PC-9 (cell line): ENCODE measurements at regions not wholly inside any gene's neighbourhood (a gene's known extent, or its start where the extent isn't known, plus 50 kb on each side); places are given as distances from the start of the nearest gene placed in this dataset.

ENCODE experiments used
- BruUV-seq: library from RNA; stranded (reverse); fragments of 400-500 nt; replicated peaks from 2 replicates; lab custom pipeline; 2021; lab: Mats Ljungman, UMichigan
- CTCF ChIA-PET: fragments of 300-600 bp; sonication (Branson Sonifier 250); formaldehyde crosslinking; loops from one replicate; lab custom pipeline; 2022; ENCODE audit warnings: antibody characterized with exemption; lab: Charles Lee
- POLR2A ChIA-PET: fragments of 300-600 bp; sonication (Branson Sonifier 250); formaldehyde crosslinking; loops from one replicate; lab custom pipeline; 2022; ENCODE audit warnings: antibody characterized with exemption; ENCODE audit not compliant: unreplicated experiment; lab: Charles Lee
- DNase-seq, 2 experiments: peaks; one replicate each; pipeline versions ENCODE4 v3.0.0 to v3.0.0-alpha.2; 2015 to 2022; ENCODE audit warnings: mixed read lengths in 1 of 2
- H2AFZ ChIP-seq: fragments of 200-600 bp; sonication (generic); 2 replicates; pipeline ENCODE4 v1.8.1; 2017; ENCODE audit warnings: antibody characterized with exemption
- H3F3A ChIP-seq: fragments of 200-600 bp; sonication (generic); 2 replicates; pipeline ENCODE4 v1.8.1; 2017; ENCODE audit warnings: antibody characterized with exemption, mild to moderate bottlenecking, low read depth; ENCODE audit not compliant: insufficient read depth
- H3K27ac ChIP-seq: fragments of 200-600 bp; sonication (generic); 2 replicates; pipeline ENCODE4 v1.6.1; 2016; ENCODE audit warnings: mixed run types
- H3K27me3 ChIP-seq: fragments of 200-600 bp; sonication (generic); 2 replicates; pipeline ENCODE4 v1.6.1; 2016; ENCODE audit warnings: low read depth, mixed run types; ENCODE audit not compliant: insufficient read depth
- H3K36me3 ChIP-seq: fragments of 200-600 bp; sonication (generic); 2 replicates; pipeline ENCODE4 v1.6.1; 2016; ENCODE audit warnings: low read depth, mixed run types
- H3K4me1 ChIP-seq: fragments of 200-600 bp; sonication (generic); replicated peaks from 2 replicates; pipeline ENCODE4 v1.6.1; 2016; ENCODE audit warnings: mixed run types; ENCODE audit not compliant: insufficient read depth
- H3K4me2 ChIP-seq: fragments of 200-600 bp; sonication (generic); 2 replicates; pipeline ENCODE4 v1.6.1; 2017; ENCODE audit warnings: mixed run types
- H3K4me3 ChIP-seq: fragments of 200-600 bp; sonication (generic); 2 replicates; pipeline ENCODE4 v1.6.1; 2016; ENCODE audit warnings: mixed run types
- H3K79me2 ChIP-seq: fragments of 200-600 bp; sonication (generic); 2 replicates; pipeline ENCODE4 v1.6.1; 2017; ENCODE audit warnings: low read depth, mixed run types
- H3K9me2 ChIP-seq: fragments of 200-600 bp; sonication (generic); 2 replicates; pipeline ENCODE4 v1.8.1; 2017; ENCODE audit warnings: mild to moderate bottlenecking; ENCODE audit not compliant: insufficient read depth
- H3K9me3 ChIP-seq: fragments of 200-600 bp; sonication (generic); 2 replicates; pipeline ENCODE4 v1.8.1; 2016; ENCODE audit warnings: low read depth; ENCODE audit not compliant: insufficient read depth
- H4K20me1 ChIP-seq: fragments of 200-600 bp; sonication (generic); 2 replicates; pipeline ENCODE4 v1.8.1; 2017; ENCODE audit not compliant: insufficient read depth
- EZH2 ChIP-seq: fragments of 200-600 bp; sonication (generic); IDR thresholded peaks from 2 replicates; pipeline ENCODE4 v1.8.0; 2017; ENCODE audit warnings: antibody characterized with exemption, low read depth
- intact Hi-C: fragments of 100-400 bp; cut with micrococcal nuclease; formaldehyde crosslinking; loops from one replicate; pipeline ENCODE4 v1.10.0; 2022; ENCODE audit not compliant: unreplicated experiment
- TF ChIP-seq, protein P1 (sequence below): fragments of 200-600 bp; sonication (generic); conservative IDR thresholded peaks from 2 replicates; pipeline ENCODE4 v1.6.1; 2017; ENCODE audit warnings: mixed run types, antibody characterized with exemption, mild to moderate bottlenecking, moderate library complexity

DNA sequence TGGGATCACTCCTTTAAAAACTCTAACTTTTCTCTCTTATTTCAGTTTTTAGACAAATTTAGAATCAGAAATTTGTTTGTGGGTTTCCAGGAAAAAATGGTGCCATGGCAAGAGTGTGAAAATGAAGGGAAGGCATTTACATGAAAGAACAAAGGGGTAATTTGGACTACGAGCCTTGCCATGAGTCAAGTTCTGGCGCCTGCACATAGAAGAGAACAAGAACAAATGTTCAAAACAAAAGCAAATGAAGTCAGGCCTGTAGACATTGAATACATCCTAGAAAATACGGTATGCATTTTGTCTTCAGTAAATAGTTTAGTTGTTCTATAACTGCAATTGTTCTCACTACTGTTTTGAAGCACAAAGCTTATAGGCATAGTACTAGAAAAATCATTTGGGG is 1390.5 kb downstream of the EFNB2 start:
- intact Hi-C loops, result loop anchor here (5.0 kb wide), 2 partner anchors 573 to 952 kb away; no protein-coding TSS in a partner anchor
- Histone ChIP-seq H3F3A (no peaks in the 10 kb centered on the region), H3K9me3 (no peaks in the 10 kb centered on the region), H3K4me2 (no peak overlapping the region), H3K4me1 (no peaks in the 10 kb centered on the region; the same call in 1 of the 2 replicates), H4K20me1 (no peaks in the 10 kb centered on the region), H3K36me3 (no peaks in the 10 kb centered on the region), H3K27me3 (no peaks in the 10 kb centered on the region), H3K27ac (no peak overlapping the region), H3K4me3 (no peak overlapping the region), H3K9me2 (no peaks in the 10 kb centered on the region; the same call in 1 of the 2 replicates), H2AFZ (no peak overlapping the region), H3K79me2 (no peaks in the 10 kb centered on the region)
- ChIA-PET POLR2A (no interaction called here), CTCF (no interaction called here)
- BruUV-seq, result no TSS peak
- TF ChIP-seq EZH2, result no peak
- TF ChIP-seq, protein P1, sequence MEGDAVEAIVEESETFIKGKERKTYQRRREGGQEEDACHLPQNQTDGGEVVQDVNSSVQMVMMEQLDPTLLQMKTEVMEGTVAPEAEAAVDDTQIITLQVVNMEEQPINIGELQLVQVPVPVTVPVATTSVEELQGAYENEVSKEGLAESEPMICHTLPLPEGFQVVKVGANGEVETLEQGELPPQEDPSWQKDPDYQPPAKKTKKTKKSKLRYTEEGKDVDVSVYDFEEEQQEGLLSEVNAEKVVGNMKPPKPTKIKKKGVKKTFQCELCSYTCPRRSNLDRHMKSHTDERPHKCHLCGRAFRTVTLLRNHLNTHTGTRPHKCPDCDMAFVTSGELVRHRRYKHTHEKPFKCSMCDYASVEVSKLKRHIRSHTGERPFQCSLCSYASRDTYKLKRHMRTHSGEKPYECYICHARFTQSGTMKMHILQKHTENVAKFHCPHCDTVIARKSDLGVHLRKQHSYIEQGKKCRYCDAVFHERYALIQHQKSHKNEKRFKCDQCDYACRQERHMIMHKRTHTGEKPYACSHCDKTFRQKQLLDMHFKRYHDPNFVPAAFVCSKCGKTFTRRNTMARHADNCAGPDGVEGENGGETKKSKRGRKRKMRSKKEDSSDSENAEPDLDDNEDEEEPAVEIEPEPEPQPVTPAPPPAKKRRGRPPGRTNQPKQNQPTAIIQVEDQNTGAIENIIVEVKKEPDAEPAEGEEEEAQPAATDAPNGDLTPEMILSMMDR, result no peak
- no peak for DNase-seq

DNA sequence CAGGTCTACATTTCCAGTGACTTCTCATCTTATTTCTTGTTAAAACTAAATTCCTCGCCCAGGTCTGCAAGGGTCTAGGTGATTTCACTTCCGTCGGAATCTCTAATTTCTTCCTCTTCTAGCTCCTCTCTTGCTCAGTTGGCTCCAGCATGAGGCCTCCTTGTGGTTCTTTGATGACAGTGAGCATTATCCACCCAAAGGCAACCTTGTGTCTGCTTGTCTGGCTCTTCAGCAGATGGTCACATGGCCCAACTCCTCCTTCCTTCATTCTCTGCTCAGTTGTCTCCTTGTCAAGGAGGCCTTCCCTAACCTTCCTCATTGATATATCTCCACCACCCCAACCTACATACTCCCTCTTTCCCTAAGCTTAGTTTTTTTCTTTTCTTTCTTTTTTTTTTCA is 1391.4 kb downstream of the EFNB2 start:
- Histone ChIP-seq H3K9me3 (no peaks in the 10 kb centered on the region), H3K27ac (no peak overlapping the region), H3K9me2 (no peaks in the 10 kb centered on the region; the same call in 1 of the 2 replicates), H3K4me3 (no peak overlapping the region), H3K79me2 (no peaks in the 10 kb centered on the region), H3K36me3 (no peaks in the 10 kb centered on the region), H3F3A (peaks cover 7% of the 10 kb centered on the region; the same call in 1 of the 2 replicates), H3K4me1 (peaks cover 6% of the 10 kb centered on the region), H2AFZ (no peak overlapping the region), H3K27me3 (no peaks in the 10 kb centered on the region), H3K4me2 (no peak overlapping the region), H4K20me1 (no peaks in the 10 kb centered on the region)
- no TSS peak for BruUV-seq
- intact Hi-C loops, result loop anchor here (5.0 kb wide), 2 partner anchors 572 to 953 kb away; no protein-coding TSS in a partner anchor
- ChIA-PET CTCF (no interaction called here), POLR2A (interaction anchor here (0.7 kb wide), 1 partner anchor 1200 kb away, joined by 13 read pairs; no protein-coding TSS in a partner anchor)
- no peak for TF ChIP-seq EZH2
- TF ChIP-seq, protein P1, result no peak
- no peak for DNase-seq

DNA sequence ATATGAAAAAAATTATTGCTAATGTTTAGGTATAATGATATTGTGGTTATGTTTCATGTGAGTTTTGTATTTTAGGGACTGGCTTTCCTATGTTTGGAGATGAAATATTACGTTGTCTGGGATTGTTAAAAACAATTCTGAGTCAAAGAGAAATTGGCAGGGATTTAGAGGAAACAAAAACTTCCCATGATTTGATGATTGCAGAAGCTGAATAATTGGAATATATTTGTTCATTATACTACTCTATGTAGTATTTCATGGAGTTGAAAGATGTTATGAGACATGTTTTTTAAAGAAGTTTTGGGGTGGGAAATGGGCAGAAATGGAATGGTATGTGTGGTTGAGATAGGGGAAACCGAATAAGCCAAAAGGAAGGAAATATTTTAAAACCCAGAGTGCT is 1392.9 kb downstream of the EFNB2 start:
- no peak for DNase-seq
- no peak overlapping the region for H3K27ac ChIP-seq
- BruUV-seq, result no TSS peak
- no peak overlapping the region for H2AFZ ChIP-seq
- no peaks in the 10 kb centered on the region for H3K36me3 ChIP-seq
- H3K9me3 ChIP-seq, result no peaks in the 10 kb centered on the region
- H3K27me3 ChIP-seq, result no peaks in the 10 kb centered on the region
- ChIA-PET POLR2A (no interaction called here), CTCF (no interaction called here)
- peaks cover 9% of the 10 kb centered on the region; the same call in 1 of the 2 replicates for H3F3A ChIP-seq
- peaks cover 8% of the 10 kb centered on the region for H3K4me1 ChIP-seq
- H3K79me2 ChIP-seq, result no peaks in the 10 kb centered on the region
- H3K4me3 ChIP-seq, result no peak overlapping the region
- no peaks in the 10 kb centered on the region; the same call in 1 of the 2 replicates for H3K9me2 ChIP-seq
- TF ChIP-seq EZH2, result no peak
- TF ChIP-seq, protein P1, result no peak
- H3K4me2 ChIP-seq, result no peak overlapping the region
- H4K20me1 ChIP-seq, result no peaks in the 10 kb centered on the region
- intact Hi-C loops, result loop anchor here (5.0 kb wide), 2 partner anchors 570 to 955 kb away; no protein-coding TSS in a partner anchor
